ENCODE measurements at regions not wholly inside any gene's neighbourhood (a gene's known extent, or its start where the extent isn't known, plus 50 kb on each side); places are given as distances from the start of the nearest gene placed in this dataset.

GRCh38 chr14:55761651-55762050, 181.6 kb downstream of the KTN1 start:
- Histone ChIP-seq H3K27ac (ENCODE audit: low read depth, low read length) (no peak overlapping the region), H3K4me3 (ENCODE audit: insufficient read depth, low read length, poor library complexity, severe bottlenecking) (no peak overlapping the region), H3K9me2 (replicated peaks; ENCODE audit: insufficient read depth, low read length) (no peaks in the 10 kb centered on the region), H3K9me3 (ENCODE audit: insufficient read depth, low read length) (no peaks in the 10 kb centered on the region), H2AFZ (ENCODE audit: low read depth, low read length, severe bottlenecking) (no peak overlapping the region), H3K4me2 (ENCODE audit: low read depth, low read length, poor library complexity, severe bottlenecking) (no peak overlapping the region), H4K20me1 (ENCODE audit: low read depth, low read length) (no peaks in the 10 kb centered on the region), H3K36me3 (ENCODE audit: low read length) (no peaks in the 10 kb centered on the region), H3K79me2 (ENCODE audit: insufficient read depth, low read length) (no peaks in the 10 kb centered on the region), H3K9ac (ENCODE audit: low read length) (no peak overlapping the region), H3K27me3 (ENCODE audit: low read length) (no peaks in the 10 kb centered on the region), H3F3A (ENCODE audit: insufficient read depth) (no peaks in the 10 kb centered on the region)
- TF ChIP-seq EZH2phosphoT487 (conservative IDR thresholded peaks at IDR 0.05; ENCODE audit: low read length) = no peak
- TF ChIP-seq CTCF (IDR thresholded peaks at IDR 0.05; ENCODE audit: insufficient read depth, low read length, poor library complexity, severe bottlenecking) = no peak

DNA sequence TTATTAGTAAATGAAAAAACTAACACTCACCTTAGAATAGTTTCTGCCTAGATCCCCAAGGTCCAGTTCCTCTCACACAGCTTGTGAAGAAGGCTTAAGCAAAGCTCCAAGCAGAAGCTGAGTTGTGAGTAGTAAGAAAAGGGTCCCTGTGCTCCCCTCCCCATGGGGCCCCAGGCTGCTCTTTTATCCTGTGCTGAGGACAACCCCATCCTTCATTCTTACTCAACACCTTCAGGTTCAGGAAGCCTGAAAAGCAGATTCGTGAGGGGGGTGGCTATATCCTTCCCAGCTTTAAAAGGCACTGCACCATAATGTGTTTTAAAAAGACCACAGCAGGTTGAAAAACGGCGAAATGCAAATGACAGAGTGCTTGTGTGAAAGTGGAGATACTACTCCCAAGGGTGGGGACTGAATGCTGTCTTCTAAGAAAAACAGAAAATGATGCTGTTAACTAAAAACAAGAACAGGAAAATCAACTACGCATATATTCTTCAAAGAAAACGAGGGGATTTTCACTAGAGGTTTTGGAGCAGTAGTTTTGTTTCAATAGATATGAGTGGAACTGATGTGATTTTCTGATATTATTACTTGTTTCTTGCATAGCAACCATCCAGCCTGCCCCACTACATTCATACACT, 182.7 kb downstream of the KTN1 start:
- Histone ChIP-seq H3K79me2 (ENCODE audit: insufficient read depth, low read length) (no peaks in the 10 kb centered on the region), H3K9me3 (ENCODE audit: insufficient read depth, low read length) (no peaks in the 10 kb centered on the region), H3K4me2 (ENCODE audit: low read depth, low read length, poor library complexity, severe bottlenecking) (no peak overlapping the region), H2AFZ (ENCODE audit: low read depth, low read length, severe bottlenecking) (no peak overlapping the region), H3K9me2 (replicated peaks; ENCODE audit: insufficient read depth, low read length) (no peaks in the 10 kb centered on the region), H3K27me3 (ENCODE audit: low read length) (no peaks in the 10 kb centered on the region), H3F3A (ENCODE audit: insufficient read depth) (no peaks in the 10 kb centered on the region), H3K36me3 (ENCODE audit: low read length) (no peaks in the 10 kb centered on the region), H3K9ac (ENCODE audit: low read length) (no peak overlapping the region), H3K4me3 (ENCODE audit: insufficient read depth, low read length, poor library complexity, severe bottlenecking) (no peak overlapping the region), H3K27ac (ENCODE audit: low read depth, low read length) (no peak overlapping the region), H4K20me1 (ENCODE audit: low read depth, low read length) (no peaks in the 10 kb centered on the region)
- TF ChIP-seq CTCF (IDR thresholded peaks at IDR 0.05; ENCODE audit: insufficient read depth, low read length, poor library complexity, severe bottlenecking) (no peak), EZH2phosphoT487 (conservative IDR thresholded peaks at IDR 0.05; ENCODE audit: low read length) (no peak)

GRCh38 chr14:55764784-55765183, 184.8 kb downstream of the KTN1 start:
- TF ChIP-seq EZH2phosphoT487 (conservative IDR thresholded peaks at IDR 0.05; ENCODE audit: low read length) (no peak), CTCF (IDR thresholded peaks at IDR 0.05; ENCODE audit: insufficient read depth, low read length, poor library complexity, severe bottlenecking) (no peak)
- H3K36me3 ChIP-seq (ENCODE audit: low read length) = no peaks in the 10 kb centered on the region
- H3K27me3 ChIP-seq (ENCODE audit: low read length) = no peaks in the 10 kb centered on the region
- no peaks in the 10 kb centered on the region for H3K9me3 ChIP-seq (ENCODE audit: insufficient read depth, low read length)
- H4K20me1 ChIP-seq (ENCODE audit: low read depth, low read length) = no peaks in the 10 kb centered on the region
- no peaks in the 10 kb centered on the region for H3F3A ChIP-seq (ENCODE audit: insufficient read depth)
- H3K9me2 ChIP-seq (replicated peaks; ENCODE audit: insufficient read depth, low read length) = no peaks in the 10 kb centered on the region
- no peaks in the 10 kb centered on the region for H3K79me2 ChIP-seq (ENCODE audit: insufficient read depth, low read length)
- no peak overlapping the region for H3K4me2 ChIP-seq (ENCODE audit: low read depth, low read length, poor library complexity, severe bottlenecking)
- no peak overlapping the region for H3K9ac ChIP-seq (ENCODE audit: low read length)
- no peak overlapping the region for H2AFZ ChIP-seq (ENCODE audit: low read depth, low read length, severe bottlenecking)
- H3K27ac ChIP-seq (ENCODE audit: low read depth, low read length) = no peak overlapping the region
- no peak overlapping the region for H3K4me3 ChIP-seq (ENCODE audit: insufficient read depth, low read length, poor library complexity, severe bottlenecking)
